OCI-LY3 (cell line): ENCODE measurements at regions not wholly inside any gene's neighbourhood (a gene's known extent, or its start where the extent isn't known, plus 50 kb on each side); places are given as distances from the start of the nearest gene placed in this dataset.

ENCODE experiments used
- H2AFZ ChIP-seq: fragments of 200-600, 300-600 bp; shearing (Covaris generic); 2 replicates; pipeline ENCODE4 v1.6.0; 2014; ENCODE audit warnings: antibody characterized with exemption, low read depth, low read length
- H3K27ac ChIP-seq: fragments of 200-600, 300-600 bp; sonication (generic); 2 replicates; pipeline ENCODE4 v1.5.1; 2014; ENCODE audit warnings: mild to moderate bottlenecking, low read length, moderate library complexity, mixed read lengths
- H3K27me3 ChIP-seq: fragments of 200-600, 300-600 bp; sonication (generic); 2 replicates; pipeline ENCODE4 v1.6.1; 2014; ENCODE audit warnings: low read depth, low read length, mixed read lengths
- H3K36me3 ChIP-seq: fragments of 200-600, 300-600 bp; sonication (generic); replicated peaks from 2 replicates; pipeline ENCODE3; 2014; ENCODE audit warnings: low read depth, low read length, mixed read lengths
- H3K4me1 ChIP-seq: fragments of 300-600, 200-600 bp; sonication (generic); 2 replicates; pipeline ENCODE4 v1.6.1; 2014; ENCODE audit warnings: low read length, mixed read lengths
- H3K4me2 ChIP-seq: fragments of 200-600, 300-600 bp; sonication (generic); 2 replicates; pipeline ENCODE4 v1.6.1; 2014; ENCODE audit warnings: low read length, mixed read lengths
- H3K4me3 ChIP-seq: fragments of 300-600, 200-600 bp; sonication (generic); 2 replicates; pipeline ENCODE4 v1.5.1; 2014; ENCODE audit warnings: antibody characterized with exemption, mild to moderate bottlenecking, low read length, moderate library complexity
- H3K79me2 ChIP-seq: fragments of 300-600, 200-600 bp; shearing (Covaris generic); 2 replicates; pipeline ENCODE4 v1.6.1; 2014; ENCODE audit warnings: mild to moderate bottlenecking, low read length, mixed read lengths
- H3K9ac ChIP-seq: fragments of 300-600, 200-600 bp; shearing (Covaris generic); 2 replicates; pipeline ENCODE4 v1.6.0; 2014; ENCODE audit warnings: mild to moderate bottlenecking, low read length, moderate library complexity
- H3K9me3 ChIP-seq: fragments of 200-600, 300-600 bp; shearing (Covaris generic); 2 replicates; pipeline ENCODE4 v1.6.1; 2014; ENCODE audit warnings: low read length, mixed read lengths; ENCODE audit not compliant: insufficient read depth
- H4K20me1 ChIP-seq: fragments of 200-600, 300-600 bp; sonication (generic); 2 replicates; pipeline ENCODE4 v1.6.1; 2016; ENCODE audit warnings: low read length, mixed read lengths; ENCODE audit not compliant: insufficient read depth
- EZH2phosphoT487 ChIP-seq: fragments of 200-600 bp; shearing (Covaris generic); IDR thresholded peaks from 2 replicates; pipeline ENCODE4 v1.6.1; 2018; ENCODE audit warnings: antibody characterized with exemption, mixed run types, low read depth
- TF ChIP-seq, protein P1 (sequence below): fragments of 200-600, 300-600 bp; sonication (generic); IDR thresholded peaks from 2 replicates; pipeline ENCODE4 v1.5.1; 2014; ENCODE audit warnings: antibody characterized with exemption, low read length, low read depth

DNA sequence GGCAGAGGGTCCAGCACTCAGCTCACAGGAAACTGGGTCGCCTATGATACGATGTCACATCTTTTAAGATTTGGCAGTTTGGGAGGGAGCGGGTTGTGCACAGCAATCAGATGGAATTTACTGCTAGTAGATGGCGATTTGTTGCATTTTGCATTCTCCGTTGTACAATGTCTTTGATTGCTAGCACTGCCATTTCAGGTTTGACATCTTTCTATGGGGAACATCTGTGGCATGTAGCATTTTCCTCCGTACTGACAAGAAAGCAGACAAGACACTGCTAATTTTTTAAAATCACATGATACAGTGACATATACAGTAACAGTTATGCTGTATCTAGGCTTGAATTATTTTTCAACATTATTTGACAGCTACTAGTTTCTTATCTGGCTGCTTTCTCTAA is 119.7 kb upstream of the PCSK2 start:
- Histone ChIP-seq H3K9ac (no peak overlapping the region), H3K4me3 (no peak overlapping the region), H3K4me1 (no peaks in the 10 kb centered on the region), H4K20me1 (no peaks in the 10 kb centered on the region), H3K36me3 (no peaks in the 10 kb centered on the region), H3K79me2 (no peaks in the 10 kb centered on the region), H2AFZ (no peak overlapping the region), H3K27me3 (0 out of 2 replicates have a peak, but pooled peaks cover 12% of the 10 kb centered on the region), H3K4me2 (no peak overlapping the region), H3K9me3 (no peaks in the 10 kb centered on the region), H3K27ac (no peak overlapping the region)
- no peak for TF ChIP-seq EZH2phosphoT487
- TF ChIP-seq, protein P1, sequence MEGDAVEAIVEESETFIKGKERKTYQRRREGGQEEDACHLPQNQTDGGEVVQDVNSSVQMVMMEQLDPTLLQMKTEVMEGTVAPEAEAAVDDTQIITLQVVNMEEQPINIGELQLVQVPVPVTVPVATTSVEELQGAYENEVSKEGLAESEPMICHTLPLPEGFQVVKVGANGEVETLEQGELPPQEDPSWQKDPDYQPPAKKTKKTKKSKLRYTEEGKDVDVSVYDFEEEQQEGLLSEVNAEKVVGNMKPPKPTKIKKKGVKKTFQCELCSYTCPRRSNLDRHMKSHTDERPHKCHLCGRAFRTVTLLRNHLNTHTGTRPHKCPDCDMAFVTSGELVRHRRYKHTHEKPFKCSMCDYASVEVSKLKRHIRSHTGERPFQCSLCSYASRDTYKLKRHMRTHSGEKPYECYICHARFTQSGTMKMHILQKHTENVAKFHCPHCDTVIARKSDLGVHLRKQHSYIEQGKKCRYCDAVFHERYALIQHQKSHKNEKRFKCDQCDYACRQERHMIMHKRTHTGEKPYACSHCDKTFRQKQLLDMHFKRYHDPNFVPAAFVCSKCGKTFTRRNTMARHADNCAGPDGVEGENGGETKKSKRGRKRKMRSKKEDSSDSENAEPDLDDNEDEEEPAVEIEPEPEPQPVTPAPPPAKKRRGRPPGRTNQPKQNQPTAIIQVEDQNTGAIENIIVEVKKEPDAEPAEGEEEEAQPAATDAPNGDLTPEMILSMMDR: no peak

DNA sequence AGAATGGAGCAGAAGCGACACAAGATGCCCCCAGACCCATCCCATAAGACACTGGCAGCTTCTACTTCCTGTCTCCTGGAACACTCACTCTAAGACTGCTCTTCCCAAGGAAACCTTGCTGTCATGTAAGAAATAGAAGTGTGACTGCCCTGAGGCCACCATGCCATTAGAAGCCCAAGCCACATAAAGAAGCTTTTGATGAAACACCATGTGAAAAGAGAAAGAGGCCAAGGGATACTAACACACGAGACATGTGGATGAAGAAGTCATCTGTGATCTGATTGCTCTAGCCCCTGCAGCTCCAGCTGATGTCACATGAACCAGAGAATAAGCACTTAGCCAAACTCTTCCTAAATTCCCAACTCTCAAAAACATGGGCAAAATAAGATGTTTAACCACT is 117.9 kb upstream of the PCSK2 start:
- H4K20me1 ChIP-seq: no peaks in the 10 kb centered on the region
- H3K4me2 ChIP-seq: no peak overlapping the region
- no peak overlapping the region for H3K4me3 ChIP-seq
- no peaks in the 10 kb centered on the region for H3K36me3 ChIP-seq
- no peak overlapping the region for H2AFZ ChIP-seq
- peaks cover 17% of the 10 kb centered on the region; the same call in 1 of the 2 replicates for H3K27me3 ChIP-seq
- H3K79me2 ChIP-seq: no peaks in the 10 kb centered on the region
- TF ChIP-seq, protein P1: no peak
- no peak for TF ChIP-seq EZH2phosphoT487
- no peaks in the 10 kb centered on the region for H3K9me3 ChIP-seq
- H3K9ac ChIP-seq: no peak overlapping the region
- H3K4me1 ChIP-seq: no peaks in the 10 kb centered on the region
- no peak overlapping the region for H3K27ac ChIP-seq

DNA sequence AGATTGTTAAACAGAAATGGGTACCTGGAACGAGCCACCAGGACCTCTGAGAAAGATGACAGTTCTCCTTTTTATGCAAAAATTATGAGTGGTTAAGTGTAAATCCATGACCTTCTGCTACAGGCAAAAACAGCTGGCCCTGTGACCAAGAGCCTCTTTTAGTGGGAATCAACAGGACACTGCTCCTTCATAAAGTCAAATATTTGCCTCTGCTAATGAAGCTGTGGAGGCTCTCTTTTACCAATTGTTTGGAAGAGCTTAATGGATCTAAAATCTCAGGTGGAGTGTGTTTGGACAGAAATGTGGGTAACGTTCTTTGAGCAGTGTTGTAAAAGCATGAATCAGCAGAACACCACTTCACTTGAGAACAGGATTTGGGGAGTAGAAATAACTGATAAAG is 117.5 kb upstream of the PCSK2 start:
- no peak for TF ChIP-seq EZH2phosphoT487
- TF ChIP-seq, protein P1: no peak
- Histone ChIP-seq H3K9me3 (no peaks in the 10 kb centered on the region), H3K36me3 (no peaks in the 10 kb centered on the region), H3K4me3 (no peak overlapping the region), H3K27ac (no peak overlapping the region), H3K4me1 (no peaks in the 10 kb centered on the region), H3K27me3 (peaks cover 17% of the 10 kb centered on the region; the same call in 1 of the 2 replicates), H3K9ac (no peak overlapping the region), H2AFZ (no peak overlapping the region), H3K79me2 (no peaks in the 10 kb centered on the region), H3K4me2 (no peak overlapping the region), H4K20me1 (no peaks in the 10 kb centered on the region)

DNA sequence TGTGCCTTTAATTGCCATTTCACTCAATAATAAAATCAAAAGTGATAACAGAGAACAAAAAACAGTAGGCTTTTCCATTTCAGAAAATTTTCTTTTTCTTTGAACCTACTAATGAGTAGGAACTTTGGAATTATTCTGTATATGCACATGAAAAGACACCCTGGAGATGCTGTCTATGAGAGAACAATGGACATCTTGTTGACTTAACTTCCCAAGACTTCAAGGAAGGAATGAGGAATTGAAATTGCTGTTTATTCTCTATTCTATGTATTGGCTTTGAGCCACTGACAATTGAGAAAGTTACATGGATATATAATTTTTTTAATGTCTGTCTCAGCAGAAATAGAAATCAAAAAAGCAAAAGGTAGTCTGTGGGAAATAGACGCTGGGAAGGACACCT is 98.6 kb upstream of the PCSK2 start:
- no peak overlapping the region for H3K27ac ChIP-seq
- no peak overlapping the region for H3K9ac ChIP-seq
- H3K4me3 ChIP-seq: no peak overlapping the region
- no peak overlapping the region for H3K4me2 ChIP-seq
- H3K79me2 ChIP-seq: no peaks in the 10 kb centered on the region
- H3K9me3 ChIP-seq: no peaks in the 10 kb centered on the region
- H4K20me1 ChIP-seq: no peaks in the 10 kb centered on the region
- no peaks in the 10 kb centered on the region for H3K36me3 ChIP-seq
- peaks cover 18% of the 10 kb centered on the region; the same call in 1 of the 2 replicates for H3K27me3 ChIP-seq
- no peaks in the 10 kb centered on the region for H3K4me1 ChIP-seq
- no peak overlapping the region for H2AFZ ChIP-seq
- TF ChIP-seq, protein P1: no peak
- TF ChIP-seq EZH2phosphoT487: no peak
